HG02623 (cell line): ENCODE measurements at regions not wholly inside any gene's neighbourhood (a gene's known extent, or its start where the extent isn't known, plus 50 kb on each side); places are given as distances from the start of the nearest gene placed in this dataset.
"Not testable (repeated sequence)": the region's sequence is repeated elsewhere in the genome, so short reads cannot be mapped to it uniquely, and the experiment has no call there.

Source experiments
- ATAC-seq: cut with Tn5 transposase; IDR thresholded peaks from one replicate; pipeline ENCODE4 v1.9.1; 2021; ENCODE audit warnings: moderate library complexity; ENCODE audit not compliant: unreplicated experiment

GRCh38 chr9:6160579-6160978 is 55.0 kb upstream of the IL33 start:
- no peak for ATAC-seq

- ATAC-seq: no peak
These were observed 62.2 kb upstream of the IL33 start for GRCh38 chr9:6153425-6153824.

GRCh38 chr9:6152788-6153187 is 62.8 kb upstream of the IL33 start:
- ATAC-seq: no peak

GRCh38 chr9:6150483-6150882 is 65.1 kb upstream of the IL33 start:
- no peak for ATAC-seq

- no peak for ATAC-seq
These were observed 66.3 kb upstream of the IL33 start for GRCh38 chr9:6149315-6149714.

GRCh38 chr9:6147846-6148245 is 67.8 kb upstream of the IL33 start:
- no peak for ATAC-seq

- no peak for ATAC-seq
These were observed 70.7 kb upstream of the IL33 start for GRCh38 chr9:6144947-6145346.

GRCh38 chr9:6142799-6143454 is 72.7 kb upstream of the IL33 start:
- no peak for ATAC-seq

GRCh38 chr9:6135780-6136179 is 79.8 kb upstream of the IL33 start:
- not testable (repeated sequence) for ATAC-seq

GRCh38 chr9:6134661-6135180 is 80.9 kb upstream of the IL33 start:
- ATAC-seq: no peak

- peak; percentile 74 for ATAC-seq
These were observed 82.1 kb upstream of the IL33 start for GRCh38 chr9:6133346-6134063.

GRCh38 chr9:6132650-6133049 is 83.0 kb upstream of the IL33 start:
- ATAC-seq: no peak

- no peak for ATAC-seq
These were observed 87.6 kb upstream of the IL33 start for GRCh38 chr9:6128030-6128429.

GRCh38 chr9:6126377-6126776 is 89.2 kb upstream of the IL33 start:
- no peak for ATAC-seq

GRCh38 chr9:6123416-6123815 is 92.2 kb upstream of the IL33 start:
- no peak for ATAC-seq

- no peak for ATAC-seq
These were observed 93.9 kb upstream of the IL33 start for GRCh38 chr9:6121707-6122106.

GRCh38 chr9:6114424-6114823 is 99.0 kb upstream of the RANBP6 start:
- ATAC-seq: no peak

- ATAC-seq: no peak
These were observed 98.4 kb upstream of the RANBP6 start for GRCh38 chr9:6113819-6114218.

- no peak for ATAC-seq
These were observed 97.9 kb upstream of the RANBP6 start for GRCh38 chr9:6113312-6113711.

- ATAC-seq: no peak
These were observed 94.6 kb upstream of the RANBP6 start for GRCh38 chr9:6109986-6110385.

- no peak for ATAC-seq
These were observed 94.1 kb upstream of the RANBP6 start for GRCh38 chr9:6109571-6109970.

GRCh38 chr9:6106711-6107339 is 91.4 kb upstream of the RANBP6 start:
- ATAC-seq: peak; percentile 76
